Smooth muscle cell (in vitro differentiated cells): ENCODE measurements at regions not wholly inside any gene's neighbourhood (a gene's known extent, or its start where the extent isn't known, plus 50 kb on each side); places are given as distances from the start of the nearest gene placed in this dataset.

Source experiments
- DNase-seq: peaks from one replicate; lab custom pipeline; 2025; ENCODE audit not compliant: unreplicated experiment; lab: John Stamatoyannopoulos, UW
- H2AFZ ChIP-seq: fragments of 200-600 bp; sonication (generic); 2 replicates; pipeline ENCODE4 v1.6.0; 2016; ENCODE audit warnings: antibody characterized with exemption, low read depth, mild to moderate bottlenecking
- H3F3A ChIP-seq: fragments of 200-600 bp; sonication (generic); 2 replicates; pipeline ENCODE4 v1.6.0; 2017; ENCODE audit warnings: antibody characterized with exemption, low read depth
- H3K27ac ChIP-seq: fragments of 200-600 bp; sonication (generic); 2 replicates; pipeline ENCODE4 v1.5.1; 2016; ENCODE audit warnings: low read depth, mild to moderate bottlenecking
- H3K27me3 ChIP-seq: fragments of 200-600 bp; sonication (generic); 2 replicates; pipeline ENCODE4 v1.6.1; 2016; ENCODE audit warnings: low read depth, mild to moderate bottlenecking
- H3K36me3 ChIP-seq: fragments of 200-600 bp; sonication (generic); 2 replicates; pipeline ENCODE4 v1.5.1; 2016; ENCODE audit warnings: low read depth
- H3K4me1 ChIP-seq: fragments of 200-600 bp; sonication (generic); 2 replicates; pipeline ENCODE4 v1.5.1; 2016; ENCODE audit warnings: low read depth
- H3K4me2 ChIP-seq: fragments of 200-600 bp; sonication (generic); 2 replicates; pipeline ENCODE4 v1.6.0; 2016; ENCODE audit warnings: mild to moderate bottlenecking
- H3K4me3 ChIP-seq: fragments of 200-600 bp; sonication (generic); 2 replicates; pipeline ENCODE4 v1.5.1; 2016; ENCODE audit warnings: mild to moderate bottlenecking
- H3K79me2 ChIP-seq: fragments of 200-600 bp; sonication (generic); 2 replicates; pipeline ENCODE4 v1.6.0; 2016; ENCODE audit warnings: low read depth, mild to moderate bottlenecking
- H3K9ac ChIP-seq: fragments of 200-600 bp; sonication (generic); 2 replicates; pipeline ENCODE4 v1.6.0; 2016; ENCODE audit warnings: low read depth
- H3K9me3 ChIP-seq: fragments of 200-600 bp; sonication (generic); replicated peaks from 2 replicates; pipeline ENCODE4 v1.5.1; 2016; ENCODE audit warnings: low read depth
- H4K20me1 ChIP-seq: fragments of 200-600 bp; sonication (generic); 2 replicates; pipeline ENCODE4 v1.6.0; 2016; ENCODE audit warnings: low read depth
- CTCF ChIP-seq: fragments of 200-600 bp; sonication (generic); IDR thresholded peaks from 2 replicates; pipeline ENCODE4 v1.5.1; 2017; ENCODE audit warnings: borderline replicate concordance, mild to moderate bottlenecking, antibody characterized with exemption; ENCODE audit not compliant: insufficient read depth, poor library complexity, severe bottlenecking
- WGBS: methylation state at CpG from one replicate; pipeline ENCODE4 v1.1.7; 2016; ENCODE audit warnings: low lambda C conversion rate; 5-methylcytosine and 5-hydroxymethylcytosine counted together

GRCh38 chr5:167745868-167746267 is 545.6 kb upstream of the WWC1 start:
- no peak overlapping the region for H3K9ac ChIP-seq
- TF ChIP-seq CTCF: no peak
- H3F3A ChIP-seq: no peaks in the 10 kb centered on the region
- H4K20me1 ChIP-seq: no peaks in the 10 kb centered on the region
- H3K79me2 ChIP-seq: no peaks in the 10 kb centered on the region
- H2AFZ ChIP-seq: no peak overlapping the region
- no peak overlapping the region for H3K27ac ChIP-seq
- no peaks in the 10 kb centered on the region for H3K27me3 ChIP-seq
- H3K4me3 ChIP-seq: no peak overlapping the region
- no peaks in the 10 kb centered on the region for H3K4me1 ChIP-seq
- H3K36me3 ChIP-seq: no peaks in the 10 kb centered on the region
- H3K4me2 ChIP-seq: no peak overlapping the region
- DNase-seq: no peak
- H3K9me3 ChIP-seq: no peaks in the 10 kb centered on the region
- 78% methylated on average over 6 of the region's 6 CpGs for WGBS

GRCh38 chr5:167750586-167750985 is 540.9 kb upstream of the WWC1 start:
- no peaks in the 10 kb centered on the region for H4K20me1 ChIP-seq
- WGBS: 96% methylated on average over 1 of the region's 1 CpG
- no peaks in the 10 kb centered on the region for H3K36me3 ChIP-seq
- no peaks in the 10 kb centered on the region for H3K79me2 ChIP-seq
- TF ChIP-seq CTCF: no peak
- no peak overlapping the region for H3K4me2 ChIP-seq
- no peak overlapping the region for H3K9ac ChIP-seq
- no peak overlapping the region for H3K4me3 ChIP-seq
- H3K27me3 ChIP-seq: no peaks in the 10 kb centered on the region
- no peak overlapping the region for H2AFZ ChIP-seq
- no peak overlapping the region for H3K27ac ChIP-seq
- DNase-seq: no peak
- no peaks in the 10 kb centered on the region for H3F3A ChIP-seq
- H3K4me1 ChIP-seq: no peaks in the 10 kb centered on the region
- H3K9me3 ChIP-seq: no peaks in the 10 kb centered on the region

GRCh38 chr5:167752936-167753335 is 538.5 kb upstream of the WWC1 start:
- Histone ChIP-seq H3K27ac (no peak overlapping the region), H3K9me3 (no peaks in the 10 kb centered on the region), H3K27me3 (no peaks in the 10 kb centered on the region), H3K9ac (no peak overlapping the region), H3K4me3 (no peak overlapping the region), H3K36me3 (no peaks in the 10 kb centered on the region), H3K4me2 (no peak overlapping the region), H2AFZ (no peak overlapping the region), H4K20me1 (no peaks in the 10 kb centered on the region), H3K4me1 (no peaks in the 10 kb centered on the region), H3K79me2 (no peaks in the 10 kb centered on the region), H3F3A (no peaks in the 10 kb centered on the region)
- no peak for TF ChIP-seq CTCF
- WGBS: 83% methylated on average over 4 of the region's 4 CpGs
- no peak for DNase-seq

GRCh38 chr5:167753725-167754490 is 537.5 kb upstream of the WWC1 start:
- no peaks in the 10 kb centered on the region for H3K9me3 ChIP-seq
- 88% methylated on average over 6 of the region's 6 CpGs for WGBS
- H3K27ac ChIP-seq: no peak overlapping the region
- no peaks in the 10 kb centered on the region for H3F3A ChIP-seq
- H3K79me2 ChIP-seq: no peaks in the 10 kb centered on the region
- no peaks in the 10 kb centered on the region for H3K4me1 ChIP-seq
- H2AFZ ChIP-seq: no peak overlapping the region
- H3K9ac ChIP-seq: no peak overlapping the region
- no peak for TF ChIP-seq CTCF
- no peak for DNase-seq
- H4K20me1 ChIP-seq: no peaks in the 10 kb centered on the region
- H3K27me3 ChIP-seq: no peaks in the 10 kb centered on the region
- H3K4me3 ChIP-seq: no peak overlapping the region
- H3K36me3 ChIP-seq: no peaks in the 10 kb centered on the region
- no peak overlapping the region for H3K4me2 ChIP-seq
